ENCODE measurements at regions not wholly inside any gene's neighbourhood (a gene's known extent, or its start where the extent isn't known, plus 50 kb on each side); places are given as distances from the start of the nearest gene placed in this dataset.
"Not testable (repeated sequence)": the region's sequence is repeated elsewhere in the genome, so short reads cannot be mapped to it uniquely, and the experiment has no call there.

- no peak for DNase-seq
Measured at GRCh38 chr3:8273479-8273878, 228.1 kb upstream of the LMCD1 start.

- DNase-seq, result no peak
Measured at GRCh38 chr3:8276056-8276455, 225.6 kb upstream of the LMCD1 start.

DNA sequence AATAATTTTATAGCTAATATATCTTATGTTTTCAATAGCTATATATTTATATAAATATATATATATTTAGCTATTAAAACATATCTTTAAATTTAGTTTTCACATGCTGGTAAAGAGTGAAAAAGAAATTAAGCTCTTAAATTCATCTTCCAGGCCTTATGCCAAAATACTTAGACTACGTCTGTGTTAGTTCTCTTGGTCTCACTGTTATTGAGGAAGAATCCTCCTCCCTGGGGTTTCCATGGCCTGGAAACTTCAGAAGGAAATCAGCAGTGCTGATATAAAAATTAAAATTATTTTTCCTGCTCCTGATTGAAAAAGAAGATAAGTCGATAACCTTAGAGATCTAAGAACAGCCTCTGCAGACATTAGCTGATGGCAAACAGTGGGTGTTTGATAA is 225.1 kb upstream of the LMCD1 start:
- DNase-seq, result no peak

DNA sequence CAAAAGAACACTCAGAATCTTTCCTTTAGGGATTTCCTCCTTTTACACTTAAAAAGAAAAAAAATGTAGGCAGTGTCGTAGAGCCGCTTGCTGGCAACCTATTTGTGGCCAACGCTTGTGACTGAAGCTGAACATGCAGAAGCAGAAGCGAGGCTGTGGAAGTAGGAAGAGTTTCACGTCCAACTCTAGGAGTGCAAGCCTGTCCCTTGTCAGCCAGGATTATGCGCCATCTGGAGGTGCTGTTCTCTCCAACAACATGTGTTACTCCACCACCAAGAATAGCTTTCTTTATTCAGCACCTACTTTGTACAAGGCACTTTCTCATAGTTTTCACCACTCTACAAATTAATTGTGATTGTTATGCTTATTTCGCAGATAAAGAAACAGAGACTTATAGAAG is 223.2 kb upstream of the LMCD1 start:
- no peak for DNase-seq

DNA sequence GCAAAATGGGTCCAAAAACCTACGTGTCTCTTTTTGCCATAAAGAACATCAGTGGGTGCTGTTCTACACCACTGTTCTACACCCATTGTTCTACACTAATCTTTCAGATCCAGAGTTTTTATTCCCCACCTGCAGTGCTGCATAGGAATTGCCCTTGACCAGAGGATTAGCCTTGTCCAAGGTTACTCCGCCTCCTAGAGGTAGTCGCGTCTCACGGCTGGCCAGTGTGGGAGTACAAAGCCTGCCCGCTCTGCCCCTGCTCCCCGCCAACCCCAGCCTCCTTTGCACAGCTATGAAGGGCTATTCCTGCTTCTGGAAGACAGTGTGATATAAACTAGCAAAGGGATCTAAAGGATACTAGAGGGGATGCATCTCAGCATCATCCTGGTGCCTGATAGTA is 222.1 kb upstream of the LMCD1 start:
- no peak for DNase-seq

- no peak for DNase-seq
Measured at GRCh38 chr3:8279886-8280550, 221.6 kb upstream of the LMCD1 start.

GRCh38 chr3:8282541-8283165 is 219.0 kb upstream of the LMCD1 start:
- no peak for DNase-seq

DNA sequence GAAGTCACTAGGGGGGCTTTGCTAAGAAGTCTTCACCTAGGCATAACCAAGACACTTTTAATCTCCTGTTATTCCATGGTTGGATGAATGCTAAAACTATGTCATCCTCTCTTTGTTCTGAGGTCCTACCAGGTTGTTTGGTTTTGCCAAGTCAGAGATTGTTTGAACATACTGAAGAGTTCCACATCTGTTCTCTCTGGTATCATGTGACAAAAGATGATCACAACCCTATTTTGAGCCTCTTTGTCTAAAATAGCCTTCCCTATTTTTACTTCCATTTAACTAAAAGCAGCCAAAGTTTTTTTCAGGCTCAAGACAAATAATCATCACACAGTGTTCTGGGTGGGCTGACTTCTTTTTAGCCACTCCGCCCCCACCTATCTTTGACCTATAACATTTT is 218.4 kb upstream of the LMCD1 start:
- DNase-seq, result no peak

- DNase-seq, result no peak
Measured at GRCh38 chr3:8286086-8286485, 215.5 kb upstream of the LMCD1 start.

GRCh38 chr3:8286749-8287148 is 214.9 kb upstream of the LMCD1 start:
- DNase-seq, result no peak

DNA sequence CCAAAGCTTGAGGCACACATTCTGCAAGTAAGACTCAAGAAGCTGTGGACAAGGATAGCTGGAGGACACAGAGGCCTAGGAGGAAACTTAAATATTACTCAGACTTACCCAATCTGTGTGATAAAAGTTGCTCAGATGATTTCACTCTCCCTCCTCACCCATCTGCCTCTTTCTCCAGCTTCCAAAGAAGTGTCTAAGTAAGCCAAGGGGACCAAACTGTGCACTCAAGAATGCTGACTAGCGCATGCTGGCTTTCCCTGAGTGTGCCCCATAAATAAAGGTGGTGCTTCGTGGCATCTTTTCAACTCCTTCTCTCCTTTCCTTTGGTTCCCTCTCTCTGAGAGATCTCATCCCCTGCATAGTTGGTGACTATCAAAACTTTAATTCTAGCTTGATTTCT is 211.0 kb upstream of the LMCD1 start:
- no peak for DNase-seq

GRCh38 chr3:8296461-8296860 is 205.2 kb upstream of the LMCD1 start:
- DNase-seq, result no peak

GRCh38 chr3:8298021-8298954 is 203.3 kb upstream of the LMCD1 start:
- DNase-seq, result no peak

GRCh38 chr3:8301977-8302735 is 199.5 kb upstream of the LMCD1 start:
- DNase-seq, result no peak

DNA sequence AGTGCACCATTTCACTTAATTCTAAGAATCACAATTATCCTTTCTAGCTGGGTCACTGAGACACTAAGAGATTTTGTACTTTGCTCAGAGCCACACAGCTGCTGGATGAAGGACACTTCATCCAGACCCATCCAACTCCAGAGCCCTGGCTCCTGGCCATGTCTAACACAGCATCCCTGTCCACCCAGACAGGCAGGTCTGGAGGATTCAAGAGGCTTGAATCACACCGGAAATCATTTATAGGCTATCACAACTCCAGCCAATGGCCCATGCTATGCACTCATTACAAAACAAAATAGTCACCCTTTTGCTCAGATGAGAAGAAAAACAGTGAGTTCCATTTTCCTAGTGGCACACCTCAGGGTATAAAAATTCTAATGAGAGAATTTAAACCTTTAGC is 198.2 kb upstream of the LMCD1 start:
- no peak for DNase-seq

GRCh38 chr3:8305371-8305770 is 196.3 kb upstream of the LMCD1 start:
- DNase-seq, result no peak

DNA sequence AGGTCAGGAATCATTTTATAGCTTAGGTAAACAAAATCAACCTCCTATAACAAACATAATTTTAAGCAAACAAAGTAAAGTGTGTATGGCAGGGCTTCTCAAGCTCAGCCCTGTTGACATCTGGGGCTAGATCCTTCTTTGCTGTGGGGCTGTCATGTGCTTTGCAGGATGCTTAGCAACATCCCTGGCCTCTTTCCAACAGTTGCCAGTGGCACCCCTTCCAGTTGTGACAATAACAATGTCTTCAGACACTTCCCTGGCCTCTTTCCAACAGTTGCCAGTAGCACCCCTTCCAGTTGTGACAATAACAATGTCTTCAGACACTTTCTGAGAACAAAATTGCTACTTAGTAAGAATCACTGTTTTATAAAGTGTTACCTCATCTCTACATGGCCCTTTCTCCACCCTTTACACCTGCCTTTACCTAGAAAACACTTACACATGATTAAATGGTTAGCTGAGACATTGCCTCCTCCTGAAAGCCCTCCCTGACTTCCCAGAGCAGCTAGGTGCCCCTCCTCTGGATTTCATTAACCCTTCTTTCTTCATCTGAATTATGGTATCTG is 194.0 kb upstream of the LMCD1 start:
- no peak for DNase-seq

DNA sequence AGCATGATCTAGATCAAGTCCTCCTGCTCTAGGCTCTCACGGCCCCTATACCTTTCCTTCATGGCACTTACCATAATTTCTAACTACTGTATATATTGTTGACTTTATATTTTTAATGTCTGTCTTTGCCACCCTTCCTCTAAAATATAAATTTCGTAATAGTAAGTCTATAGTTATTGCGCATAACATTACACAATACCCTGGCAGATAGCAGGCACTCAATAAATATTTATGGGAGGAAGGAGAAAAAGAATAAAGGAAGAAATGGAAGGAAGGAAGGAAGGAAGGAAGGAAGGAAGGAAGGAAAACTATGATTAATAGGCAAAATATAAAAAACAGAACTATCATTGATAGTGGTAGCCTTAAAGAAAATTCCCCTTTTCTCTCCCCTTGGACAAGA is 190.3 kb upstream of the LMCD1 start:
- no peak for DNase-seq

GRCh38 chr3:8312685-8313084 is 188.9 kb upstream of the LMCD1 start:
- no peak for DNase-seq

DNA sequence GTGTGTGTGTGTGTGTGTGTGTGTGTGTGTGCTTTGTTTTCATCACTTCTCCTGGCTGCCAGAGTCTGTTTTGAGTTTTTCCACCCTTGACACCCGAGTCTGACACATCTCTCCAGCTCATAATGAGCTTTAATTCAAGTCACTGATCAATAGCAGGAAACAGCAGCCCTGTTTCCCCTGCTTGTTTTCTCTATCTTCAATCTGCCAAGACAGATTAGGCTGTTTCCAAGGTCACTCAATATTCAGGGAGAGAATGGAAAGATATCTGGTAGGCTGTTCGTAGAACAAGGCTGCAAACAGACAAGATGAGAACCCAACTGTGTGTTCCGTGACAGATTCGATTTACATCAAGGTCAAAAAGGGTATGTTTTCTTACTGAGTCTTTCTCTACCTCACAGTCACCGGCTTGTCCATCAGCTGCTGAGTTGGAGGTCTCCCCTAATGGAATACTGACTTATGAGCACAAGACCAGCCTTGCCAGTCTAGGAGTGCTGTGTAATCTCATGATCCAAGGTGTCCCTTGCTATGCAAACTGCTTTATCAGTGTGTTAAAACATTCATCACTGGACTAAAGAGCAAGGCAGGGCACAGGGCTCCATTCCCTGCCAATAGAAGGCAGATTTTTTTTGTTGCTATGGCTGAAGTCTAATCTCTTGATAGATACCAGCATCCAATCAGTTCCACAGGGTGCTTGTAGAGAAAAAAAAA is 187.9 kb upstream of the LMCD1 start:
- no peak for DNase-seq

- not testable (repeated sequence) for DNase-seq
Measured at GRCh38 chr3:8315526-8315925, 186.1 kb upstream of the LMCD1 start.
